ENCODE measurements at regions not wholly inside any gene's neighbourhood (a gene's known extent, or its start where the extent isn't known, plus 50 kb on each side); places are given as distances from the start of the nearest gene placed in this dataset.

DNA sequence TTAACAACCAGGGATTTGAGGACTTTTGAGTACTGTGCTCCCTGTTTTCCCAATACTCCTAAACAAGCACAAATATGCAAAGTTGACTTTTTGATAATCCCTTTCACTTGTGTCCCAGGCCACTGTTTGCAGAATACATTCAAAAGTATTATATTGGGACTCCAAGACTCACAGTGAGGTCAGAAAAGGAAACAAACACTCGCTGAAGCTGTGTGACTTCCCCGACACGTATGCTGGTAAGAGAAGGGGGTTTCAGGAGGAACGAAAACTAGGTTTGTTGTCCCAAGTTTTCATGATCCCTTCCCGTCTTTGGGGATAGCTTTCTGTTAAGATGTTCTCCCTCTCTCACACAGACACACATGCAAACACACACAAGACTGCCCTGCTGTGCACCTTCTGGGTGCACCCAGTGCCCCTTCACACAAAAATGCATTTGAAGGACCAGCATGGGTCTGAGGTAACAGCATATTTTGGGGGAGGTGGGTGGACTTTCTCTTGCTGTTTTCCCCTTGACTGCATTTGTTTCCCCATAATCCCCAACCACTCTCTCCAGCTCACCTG lies 225.2 kb upstream of the PRICKLE2 start:
- no peak for DNase-seq (ENCODE audit: low spot score in 2 of 2)
- no peak overlapping the region for H3K27ac ChIP-seq
- 91% methylated on average over 5 of the region's 5 CpGs for WGBS
- no peak for TF ChIP-seq POLR2A (IDR thresholded peaks at IDR 0.05)
- no peak for TF ChIP-seq POLR2AphosphoS5 (IDR thresholded peaks at IDR 0.05)
- no peak for TF ChIP-seq EP300 (IDR thresholded peaks at IDR 0.05)
- TF ChIP-seq, protein P1, sequence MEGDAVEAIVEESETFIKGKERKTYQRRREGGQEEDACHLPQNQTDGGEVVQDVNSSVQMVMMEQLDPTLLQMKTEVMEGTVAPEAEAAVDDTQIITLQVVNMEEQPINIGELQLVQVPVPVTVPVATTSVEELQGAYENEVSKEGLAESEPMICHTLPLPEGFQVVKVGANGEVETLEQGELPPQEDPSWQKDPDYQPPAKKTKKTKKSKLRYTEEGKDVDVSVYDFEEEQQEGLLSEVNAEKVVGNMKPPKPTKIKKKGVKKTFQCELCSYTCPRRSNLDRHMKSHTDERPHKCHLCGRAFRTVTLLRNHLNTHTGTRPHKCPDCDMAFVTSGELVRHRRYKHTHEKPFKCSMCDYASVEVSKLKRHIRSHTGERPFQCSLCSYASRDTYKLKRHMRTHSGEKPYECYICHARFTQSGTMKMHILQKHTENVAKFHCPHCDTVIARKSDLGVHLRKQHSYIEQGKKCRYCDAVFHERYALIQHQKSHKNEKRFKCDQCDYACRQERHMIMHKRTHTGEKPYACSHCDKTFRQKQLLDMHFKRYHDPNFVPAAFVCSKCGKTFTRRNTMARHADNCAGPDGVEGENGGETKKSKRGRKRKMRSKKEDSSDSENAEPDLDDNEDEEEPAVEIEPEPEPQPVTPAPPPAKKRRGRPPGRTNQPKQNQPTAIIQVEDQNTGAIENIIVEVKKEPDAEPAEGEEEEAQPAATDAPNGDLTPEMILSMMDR (IDR thresholded peaks at IDR 0.05) = no peak
- peaks cover 1% of the 10 kb centered on the region for H3K4me1 ChIP-seq
- no peaks in the 10 kb centered on the region for H3K27me3 ChIP-seq
- H3K9me3 ChIP-seq = no peaks in the 10 kb centered on the region
- H3K4me3 ChIP-seq = no peak overlapping the region
- no peaks in the 10 kb centered on the region for H3K36me3 ChIP-seq

DNA sequence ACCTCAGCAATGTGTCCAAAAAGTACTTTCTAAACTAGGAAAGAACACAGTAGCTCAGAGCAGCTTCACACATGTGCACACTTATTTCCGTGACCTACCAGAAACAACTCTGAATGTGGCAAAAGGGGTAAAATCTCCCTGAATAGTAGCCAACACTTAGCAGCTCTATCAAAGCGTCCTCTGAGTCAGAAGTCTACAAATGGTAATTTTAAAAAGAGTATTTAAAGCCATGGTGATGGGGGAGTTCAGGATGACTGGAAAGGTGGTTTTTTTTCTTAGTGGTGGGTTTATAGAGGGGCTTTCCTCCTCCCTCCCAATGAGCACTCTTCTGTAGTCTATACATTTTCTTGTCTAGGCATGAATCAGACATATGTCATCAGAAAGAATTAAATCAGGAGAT lies 223.8 kb upstream of the PRICKLE2 start:
- H3K27ac ChIP-seq = no peak overlapping the region
- peaks cover 10% of the 10 kb centered on the region for H3K27me3 ChIP-seq
- peaks cover 14% of the 10 kb centered on the region for H3K4me1 ChIP-seq
- DNase-seq (ENCODE audit: low spot score in 2 of 2) = no peak
- TF ChIP-seq EP300 (IDR thresholded peaks at IDR 0.05) = no peak
- TF ChIP-seq POLR2A (IDR thresholded peaks at IDR 0.05) = no peak
- TF ChIP-seq, protein P1 (IDR thresholded peaks at IDR 0.05) = no peak
- TF ChIP-seq POLR2AphosphoS5 (IDR thresholded peaks at IDR 0.05) = no peak
- no peaks in the 10 kb centered on the region for H3K9me3 ChIP-seq
- no peaks in the 10 kb centered on the region for H3K36me3 ChIP-seq
- WGBS = 76% methylated on average over 2 of the region's 2 CpGs
- no peak overlapping the region for H3K4me3 ChIP-seq

DNA sequence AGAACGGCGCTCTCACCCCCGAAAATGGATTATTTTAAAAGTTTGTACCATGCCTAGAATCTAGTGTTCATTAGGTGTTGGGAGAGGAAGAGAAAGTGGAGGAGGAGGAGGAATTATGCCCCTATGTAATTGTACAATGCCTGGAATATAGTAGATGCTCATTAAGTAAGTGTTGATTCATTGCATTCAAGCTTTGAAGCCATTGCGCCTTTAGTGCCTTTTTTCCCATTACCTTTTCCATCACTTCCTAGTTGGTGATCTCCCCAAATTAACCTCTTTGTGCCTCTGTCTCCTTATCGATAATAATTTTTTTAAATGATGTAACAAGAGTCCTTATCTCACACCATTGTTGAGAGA lies 220.7 kb upstream of the PRICKLE2 start:
- DNase-seq (ENCODE audit: low spot score in 2 of 2) = no peak
- Histone ChIP-seq H3K27ac (no peak overlapping the region), H3K36me3 (no peaks in the 10 kb centered on the region), H3K4me1 (peaks cover 25% of the 10 kb centered on the region), H3K9me3 (no peaks in the 10 kb centered on the region), H3K4me3 (no peak overlapping the region), H3K27me3 (peaks cover 20% of the 10 kb centered on the region)
- WGBS = 80% methylated on average over 5 of the region's 5 CpGs
- TF ChIP-seq POLR2AphosphoS5 (IDR thresholded peaks at IDR 0.05) = no peak
- TF ChIP-seq, protein P1 (IDR thresholded peaks at IDR 0.05) = no peak
- no peak for TF ChIP-seq EP300 (IDR thresholded peaks at IDR 0.05)
- TF ChIP-seq POLR2A (IDR thresholded peaks at IDR 0.05) = no peak

DNA sequence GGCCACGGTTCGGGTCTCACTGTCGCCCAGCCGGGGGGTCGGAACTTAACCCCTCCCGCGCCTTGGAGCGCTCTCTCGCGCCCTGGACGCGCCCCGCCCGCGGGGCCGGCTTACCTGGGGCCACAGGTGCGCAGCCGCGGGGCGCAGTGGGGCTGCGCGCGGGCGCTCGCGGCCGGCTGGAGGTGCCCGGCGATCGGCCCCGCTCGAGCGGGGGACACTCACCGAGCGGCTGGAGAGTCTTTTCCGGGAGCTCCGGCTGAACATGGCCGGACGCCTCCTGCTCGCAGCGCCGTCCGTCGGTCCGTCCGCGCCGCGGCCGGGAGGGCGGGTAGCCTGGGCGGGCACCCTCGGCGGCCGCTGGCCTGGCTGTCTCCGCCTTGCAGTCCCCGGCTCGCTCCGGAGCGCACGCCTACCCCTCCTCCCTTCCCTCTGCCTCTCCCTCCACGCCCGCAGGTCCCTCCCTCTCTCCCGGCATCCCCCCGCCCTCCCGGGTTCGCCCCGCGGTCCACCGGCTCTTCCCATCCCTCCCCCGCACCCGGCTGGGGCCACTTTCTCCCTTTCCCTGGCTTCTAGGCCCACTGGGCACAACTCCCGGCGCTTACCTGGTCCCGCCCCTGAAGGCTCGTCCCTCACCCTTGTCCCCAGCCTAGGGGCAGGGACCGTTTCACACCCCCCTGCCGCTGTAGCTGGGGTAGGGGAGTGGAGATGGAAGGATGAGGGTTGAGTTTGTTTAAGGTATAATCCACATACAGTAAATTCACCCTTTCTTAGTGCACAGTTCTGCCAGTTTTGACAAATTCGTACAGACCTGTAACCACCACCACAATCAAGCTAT lies 220.1 kb upstream of the PRICKLE2 start:
- H3K27ac ChIP-seq = no peak overlapping the region
- WGBS = 5% methylated on average over 31 of the region's 79 CpGs
- TF ChIP-seq POLR2AphosphoS5 (IDR thresholded peaks at IDR 0.05) = no peak
- TF ChIP-seq POLR2A (IDR thresholded peaks at IDR 0.05) = no peak
- TF ChIP-seq, protein P1 (IDR thresholded peaks at IDR 0.05) = no peak
- TF ChIP-seq EP300 (IDR thresholded peaks at IDR 0.05) = no peak

DNA sequence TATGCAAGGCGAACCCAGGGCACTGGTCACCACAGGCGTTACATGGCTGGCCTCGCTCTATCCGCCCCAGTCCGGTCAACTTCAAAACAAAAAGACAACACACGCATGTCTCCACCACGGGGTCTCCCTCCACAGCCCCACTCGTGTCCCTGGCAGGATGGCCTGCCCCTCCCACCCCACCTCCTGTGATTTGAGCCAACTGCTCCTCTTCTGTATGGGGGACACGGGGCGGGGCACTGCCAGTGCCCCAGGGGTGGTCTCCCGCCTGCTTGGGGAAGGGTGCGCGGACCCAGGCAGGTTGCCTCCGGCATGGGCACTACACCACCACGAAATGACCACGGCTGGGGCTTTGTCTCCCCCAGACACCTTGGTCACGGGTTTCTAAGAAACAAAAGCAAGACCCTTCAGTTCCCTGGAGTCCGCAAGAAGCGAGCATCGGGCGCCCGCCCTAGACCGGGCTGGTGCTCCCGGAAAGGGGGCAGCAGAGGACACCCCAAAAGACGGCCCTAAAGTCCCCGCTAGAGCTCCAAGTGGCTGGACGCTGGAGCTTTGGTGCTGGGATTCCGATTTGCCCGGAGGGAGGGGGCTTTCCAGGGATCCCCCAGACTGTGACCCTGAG lies 219.3 kb upstream of the PRICKLE2 start:
- WGBS = 15% methylated on average over 19 of the region's 29 CpGs
- H3K27ac ChIP-seq = no peak overlapping the region
- H3K4me1 ChIP-seq = peaks cover 28% of the 10 kb centered on the region
- H3K4me3 ChIP-seq = peak overlapping the region; percentile 63
- TF ChIP-seq EP300 (IDR thresholded peaks at IDR 0.05) = no peak
- TF ChIP-seq, protein P1 (IDR thresholded peaks at IDR 0.05) = no peak
- peak in 1 of 2 donors; percentile 65 for DNase-seq (ENCODE audit: low spot score in 2 of 2)
- peaks cover 20% of the 10 kb centered on the region for H3K27me3 ChIP-seq
- no peaks in the 10 kb centered on the region for H3K36me3 ChIP-seq
- H3K9me3 ChIP-seq = no peaks in the 10 kb centered on the region

More for the DNA sequence above, 220.1 kb upstream of the PRICKLE2 start:
- H3K4me3 ChIP-seq = peak overlapping the region; percentile 63
- peaks cover 20% of the 10 kb centered on the region for H3K27me3 ChIP-seq
- peak in 1 of 2 donors; percentile 65 for DNase-seq (ENCODE audit: low spot score in 2 of 2)
- no peaks in the 10 kb centered on the region for H3K36me3 ChIP-seq
- H3K4me1 ChIP-seq = peaks cover 25% of the 10 kb centered on the region
- H3K9me3 ChIP-seq = no peaks in the 10 kb centered on the region
